Erythroblast (primary cell): ENCODE measurements at regions not wholly inside any gene's neighbourhood (a gene's known extent, or its start where the extent isn't known, plus 50 kb on each side); places are given as distances from the start of the nearest gene placed in this dataset.
"Not testable (repeated sequence)": the region's sequence is repeated elsewhere in the genome, so short reads cannot be mapped to it uniquely, and the experiment has no call there.

Source experiments
- DNase-seq, 2 experiments: peaks; one replicate each; lab custom pipeline; 2025; lab: John Stamatoyannopoulos, UW
- GATA1 ChIP-seq: IDR thresholded peaks from 2 replicates; pipeline ENCODE4 v1.6.1; 2011; ENCODE audit warnings: low read depth, mild to moderate bottlenecking, control low read depth, low read length, moderate library complexity
- POLR2A ChIP-seq: IDR thresholded peaks from 2 replicates; pipeline ENCODE4 v1.6.1; 2011; ENCODE audit warnings: mild to moderate bottlenecking, low read length

DNA sequence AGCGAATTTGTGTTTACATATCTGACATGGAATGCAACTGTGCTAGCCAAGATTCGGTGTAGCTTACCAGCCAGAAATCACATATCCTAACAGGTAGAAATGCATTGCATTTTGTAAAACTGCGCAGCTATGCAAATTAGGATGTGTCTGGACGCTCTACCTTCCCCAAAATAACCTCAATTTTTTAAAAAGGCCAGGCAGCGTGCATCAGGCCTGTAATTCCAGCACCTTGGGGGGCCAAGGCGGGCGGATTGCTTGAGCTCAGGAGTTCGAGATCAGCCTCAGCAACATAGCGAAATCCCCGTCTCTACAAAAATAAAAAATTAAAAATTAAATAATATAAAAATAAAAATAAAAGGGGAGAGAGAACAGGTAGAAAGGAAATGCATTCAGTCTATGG lies 305.0 kb downstream of the TYW1 start:
- no peak for DNase-seq

DNA sequence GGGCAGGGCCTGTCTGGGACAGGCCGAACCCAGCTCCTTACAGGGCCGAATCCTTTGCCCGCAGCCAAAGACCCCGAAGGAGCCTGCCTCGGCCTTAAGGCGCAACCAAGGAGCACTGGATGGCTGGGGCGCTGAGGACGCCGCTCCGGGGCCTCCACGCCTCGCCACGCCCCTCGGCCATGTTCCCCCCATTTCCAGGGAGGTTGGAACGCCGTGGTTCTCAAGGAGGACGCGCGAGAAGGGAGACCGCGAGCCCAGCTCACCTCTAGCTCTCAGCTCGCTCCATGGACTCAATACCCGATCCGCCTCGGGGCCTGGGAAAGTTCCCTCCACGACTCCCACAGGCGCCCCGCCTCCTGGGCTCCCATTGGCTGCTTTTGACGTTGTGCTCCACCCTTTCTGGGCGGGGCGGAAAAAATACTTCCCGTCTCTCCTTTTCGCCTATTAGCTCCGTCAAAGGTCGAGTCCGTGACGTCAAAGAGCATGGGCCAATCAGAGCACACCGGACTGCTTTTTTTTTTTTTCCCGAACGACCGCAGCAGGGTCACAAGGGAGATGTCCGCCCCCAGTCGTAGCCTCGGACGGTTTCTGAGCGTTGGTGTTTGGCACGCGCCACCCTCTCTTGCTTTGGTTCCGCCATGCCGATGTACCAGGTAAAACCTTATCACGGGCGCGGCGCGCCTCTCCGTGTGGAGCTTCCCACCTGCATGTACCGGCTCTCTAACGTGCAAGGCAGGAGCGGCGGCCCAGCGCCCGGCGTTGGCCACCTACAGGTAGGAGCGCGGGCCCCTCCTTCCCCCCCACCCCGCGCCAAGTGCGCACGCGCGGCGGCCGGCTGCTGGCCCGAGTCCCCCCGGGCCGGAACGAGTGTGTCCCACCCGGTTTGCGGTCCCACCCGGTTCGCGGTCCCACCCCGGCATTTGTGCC lies 305.7 kb downstream of the TYW1 start:
- DNase-seq: peak; percentile 98 to 99
- TF ChIP-seq POLR2A (peak; percentile 88), GATA1 (no peak)

More for the DNA sequence above, 305.0 kb downstream of the TYW1 start:
- TF ChIP-seq POLR2A: no peak

DNA sequence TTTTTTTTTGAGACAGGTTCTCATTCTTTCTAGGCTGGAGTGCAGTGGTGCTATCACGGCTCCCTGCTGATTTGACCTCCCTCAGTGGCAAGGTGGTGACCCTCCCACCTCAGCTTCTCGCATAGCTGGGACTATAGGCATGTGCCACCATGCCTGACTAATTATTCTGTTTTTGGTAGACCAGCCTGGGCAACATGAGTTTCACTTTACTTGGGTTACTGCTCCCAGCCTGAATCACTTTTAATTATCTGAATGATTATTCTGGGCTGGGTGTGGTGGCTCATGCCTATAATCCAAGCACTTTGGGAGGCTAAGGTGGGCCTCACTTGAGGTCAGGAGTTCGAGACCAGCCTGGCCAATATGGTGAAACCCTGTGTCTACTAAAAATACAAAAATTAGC lies 308.2 kb downstream of the TYW1 start:
- DNase-seq: not testable (repeated sequence)

DNA sequence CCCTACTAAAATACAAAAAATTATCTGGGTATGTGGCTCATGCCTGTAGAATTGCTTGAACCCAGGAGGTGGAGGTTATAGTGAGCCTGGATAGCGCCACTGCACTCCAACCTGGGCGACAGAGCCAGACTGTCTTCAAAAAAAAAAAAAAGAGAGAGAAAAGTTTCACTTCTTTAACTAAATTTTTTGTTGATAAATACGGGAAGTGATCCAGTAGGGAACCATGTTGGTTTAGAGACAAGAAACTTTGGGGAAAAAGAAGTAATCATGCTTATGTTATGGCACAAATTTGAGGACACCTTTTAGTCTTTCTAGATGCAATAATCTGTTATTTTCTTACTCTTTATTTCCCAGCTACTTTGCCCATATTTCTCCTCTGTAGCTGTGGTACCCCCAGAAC lies 309.7 kb downstream of the TYW1 start:
- no peak for TF ChIP-seq GATA1
- TF ChIP-seq POLR2A: no peak
- DNase-seq: no peak

DNA sequence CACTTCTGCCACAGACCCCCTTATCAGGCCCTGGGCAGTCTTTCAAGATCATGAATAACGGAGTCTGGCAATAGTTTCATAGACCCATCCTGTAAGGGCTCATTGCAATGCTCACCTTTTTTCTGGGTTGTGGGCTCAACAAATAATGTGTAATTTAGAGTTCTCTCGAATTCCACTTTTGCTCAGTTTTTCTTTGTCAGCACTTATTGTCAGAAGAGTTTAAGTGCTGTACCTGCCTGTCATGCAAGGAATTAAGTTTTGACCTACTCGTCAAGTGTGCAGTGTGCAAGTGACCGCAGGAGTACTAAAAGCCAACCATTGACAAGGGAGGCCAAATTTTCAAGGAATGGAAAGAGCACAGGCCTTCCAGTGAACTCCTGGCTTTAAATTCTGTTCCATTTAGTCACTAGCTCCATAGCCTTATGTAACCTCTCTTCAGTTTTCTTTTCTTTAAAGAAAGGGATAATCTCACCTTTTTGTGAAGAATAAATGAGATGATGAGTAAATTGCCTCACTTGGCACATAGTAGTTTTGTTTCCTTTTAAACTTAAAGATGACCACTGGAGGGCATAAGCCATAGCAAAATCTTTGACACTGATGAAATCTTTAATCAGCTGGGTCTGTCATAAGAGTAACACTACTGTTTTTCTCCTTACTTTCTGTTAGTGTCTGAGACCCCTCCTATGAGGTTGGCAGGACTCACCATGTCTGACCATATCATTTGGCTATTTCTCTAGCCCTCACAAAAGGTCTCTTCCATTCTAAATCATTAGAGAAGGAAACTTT lies 313.3 kb downstream of the TYW1 start:
- no peak for DNase-seq
- TF ChIP-seq GATA1: no peak
- TF ChIP-seq POLR2A: no peak

DNA sequence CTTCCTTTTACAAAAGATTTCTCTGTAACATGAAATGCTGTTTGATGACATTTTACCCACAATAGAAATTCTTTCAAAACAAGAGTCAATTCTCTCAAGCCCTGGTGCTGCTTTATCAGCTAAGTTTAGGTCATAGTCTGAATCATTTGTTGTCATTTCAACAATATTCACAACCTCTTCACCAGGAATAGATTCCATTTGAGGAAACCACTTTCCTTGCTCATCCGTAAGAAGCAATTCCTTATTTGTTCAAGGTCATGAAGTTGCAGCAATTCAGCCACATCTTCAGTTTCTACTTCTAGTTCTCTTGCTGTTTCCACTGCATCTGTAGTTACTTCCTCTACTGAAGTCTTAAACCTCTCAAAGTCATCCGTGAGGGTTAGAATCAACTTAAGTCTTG lies 315.3 kb downstream of the TYW1 start:
- no peak for TF ChIP-seq POLR2A
- no peak for TF ChIP-seq GATA1
- DNase-seq: no peak

DNA sequence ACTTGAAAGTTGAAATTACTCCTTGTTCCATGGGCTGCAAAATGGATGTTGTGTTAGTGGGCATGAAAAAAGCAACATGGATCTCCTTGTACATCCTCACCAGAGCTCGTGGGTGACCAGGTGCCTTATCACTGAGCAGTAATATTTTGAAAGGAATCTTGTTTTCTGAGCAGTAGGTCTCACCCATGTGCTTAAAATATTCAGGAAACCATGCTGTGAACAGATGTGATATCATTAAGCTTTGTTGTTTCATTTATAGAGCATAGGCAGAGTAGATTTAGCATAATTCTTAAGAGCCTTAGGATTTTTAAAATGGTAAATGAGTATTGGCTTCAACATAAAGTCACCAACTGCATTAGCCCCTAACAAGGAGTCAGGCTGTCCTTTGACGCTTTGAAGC lies 316.6 kb downstream of the TYW1 start:
- TF ChIP-seq POLR2A (no peak), GATA1 (no peak)
- no peak for DNase-seq

DNA sequence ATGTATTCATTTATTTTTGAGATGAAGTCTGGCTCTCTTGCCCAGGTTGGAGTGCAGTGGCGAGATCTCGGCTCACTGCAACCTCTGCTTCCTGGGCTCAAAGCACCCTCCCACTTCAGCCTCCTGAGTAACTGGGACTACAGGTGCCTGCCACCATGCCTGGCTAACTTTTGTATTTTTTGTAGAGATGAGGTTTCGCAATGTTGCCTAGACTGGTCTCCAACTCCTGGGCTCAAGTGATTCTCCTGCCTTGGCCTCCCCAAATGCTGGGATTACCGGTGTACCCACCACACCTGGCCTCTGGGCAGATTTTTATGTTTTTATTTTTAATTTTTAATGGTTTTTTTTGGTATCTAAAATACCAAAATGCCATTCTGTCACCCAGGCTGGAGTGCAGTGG lies 320.3 kb downstream of the TYW1 start:
- not testable (repeated sequence) for DNase-seq

DNA sequence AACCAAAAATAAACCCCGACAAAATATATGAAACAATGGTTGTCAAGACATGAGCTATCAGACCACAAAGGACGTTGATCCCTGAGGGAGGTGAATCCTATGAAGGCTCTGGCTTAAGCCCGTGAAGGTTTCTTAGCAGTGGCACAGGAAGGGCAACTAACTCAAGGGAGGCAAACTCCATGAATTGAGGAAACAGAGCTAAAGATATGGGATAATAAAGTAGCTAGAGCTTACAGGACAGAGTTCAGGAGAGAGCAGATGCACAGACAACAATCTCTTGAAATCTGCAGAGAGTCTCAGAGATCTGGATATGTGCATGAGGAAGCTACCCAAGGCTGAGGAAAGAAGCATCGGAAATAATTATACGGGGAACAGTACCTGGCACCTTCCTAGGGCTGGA lies 331.6 kb downstream of the TYW1 start:
- not testable (repeated sequence) for DNase-seq

DNA sequence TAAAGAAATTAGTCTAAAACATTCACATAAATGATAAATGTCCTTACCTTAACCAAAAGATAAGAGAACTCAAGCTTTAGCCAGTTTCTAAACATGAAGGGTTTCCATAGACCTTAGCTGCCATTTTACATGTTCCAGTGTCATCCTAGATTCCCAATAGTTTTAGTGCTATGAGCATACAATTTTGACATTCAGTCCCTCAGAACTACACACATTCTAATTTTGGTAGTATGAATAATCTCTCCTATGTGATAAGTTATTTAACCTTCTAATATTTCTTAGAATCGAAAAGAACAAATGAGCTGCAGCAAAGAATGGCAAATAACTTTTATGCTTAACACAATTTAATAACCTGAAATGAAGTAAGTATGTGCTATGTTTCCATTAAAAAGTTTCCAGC lies 338.5 kb downstream of the TYW1 start:
- not testable (repeated sequence) for DNase-seq

DNA sequence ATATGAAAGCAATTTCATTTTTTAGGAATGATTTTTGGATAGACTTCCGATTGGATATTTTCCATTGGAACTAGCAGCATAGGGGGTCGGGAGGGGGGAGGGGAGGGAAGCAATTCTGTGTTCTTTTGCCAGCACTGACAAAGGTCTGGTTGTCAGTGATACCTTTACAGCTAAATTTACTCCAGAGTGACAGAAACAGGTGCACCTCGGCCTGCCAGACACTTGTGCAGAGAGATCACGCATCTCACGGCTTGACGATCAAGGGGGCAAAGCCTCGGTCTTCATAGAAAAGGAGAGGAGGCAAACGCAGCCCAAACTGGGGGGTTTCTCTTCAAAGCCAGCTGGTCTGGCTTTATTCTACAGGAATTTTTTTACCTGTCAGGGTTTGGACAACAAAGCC lies 339.0 kb downstream of the TYW1 start:
- DNase-seq: not testable (repeated sequence)

DNA sequence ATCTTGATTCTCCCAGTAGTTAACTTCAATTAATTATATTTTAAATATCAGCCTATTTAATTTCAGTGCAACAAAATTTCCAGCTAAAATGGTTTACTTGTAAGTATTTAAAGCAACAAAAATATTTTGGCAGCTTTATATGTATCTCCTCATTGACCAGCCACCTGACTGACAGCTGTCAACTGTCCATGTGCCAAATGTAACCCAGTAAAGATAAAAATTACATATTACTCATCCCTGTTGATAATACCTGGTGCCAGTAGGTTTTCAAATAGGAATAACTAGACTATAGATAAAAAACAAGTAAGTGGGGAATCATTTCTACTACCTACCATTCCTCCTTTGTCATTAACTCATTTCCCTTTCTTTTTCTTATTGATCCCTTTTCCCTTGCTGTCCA lies 341.9 kb downstream of the TYW1 start:
- DNase-seq: not testable (repeated sequence)

DNA sequence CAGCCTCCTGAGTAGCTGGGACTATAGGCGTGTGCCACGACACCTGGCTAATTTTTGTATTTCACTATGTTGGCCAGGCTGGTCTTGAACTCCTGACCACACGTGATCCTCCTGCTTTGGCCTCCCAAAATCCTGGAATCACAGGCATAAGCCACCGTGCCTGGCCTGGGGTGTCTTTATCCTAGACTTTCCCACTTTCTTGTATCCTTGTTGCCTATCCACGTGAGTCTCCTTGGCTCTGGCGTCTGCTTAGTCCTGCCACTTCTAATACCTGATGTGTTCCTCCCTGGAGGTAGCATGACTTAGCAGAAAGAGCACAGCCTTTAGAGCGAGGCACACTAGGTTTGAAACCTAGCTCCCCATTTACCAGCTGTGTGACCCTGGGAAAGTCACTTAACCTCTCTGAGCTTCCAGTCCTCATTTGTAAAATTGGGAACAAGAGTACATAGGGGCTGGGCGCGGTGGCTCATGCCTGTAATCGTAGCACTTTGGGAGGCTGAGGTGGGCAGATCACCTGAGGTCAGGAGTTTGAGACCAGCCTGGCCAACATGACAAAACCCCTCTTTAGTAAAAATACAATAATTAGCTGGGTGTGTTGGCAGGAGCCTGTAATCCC lies 344.6 kb downstream of the TYW1 start:
- TF ChIP-seq GATA1: no peak
- TF ChIP-seq POLR2A: no peak
- no peak for DNase-seq

DNA sequence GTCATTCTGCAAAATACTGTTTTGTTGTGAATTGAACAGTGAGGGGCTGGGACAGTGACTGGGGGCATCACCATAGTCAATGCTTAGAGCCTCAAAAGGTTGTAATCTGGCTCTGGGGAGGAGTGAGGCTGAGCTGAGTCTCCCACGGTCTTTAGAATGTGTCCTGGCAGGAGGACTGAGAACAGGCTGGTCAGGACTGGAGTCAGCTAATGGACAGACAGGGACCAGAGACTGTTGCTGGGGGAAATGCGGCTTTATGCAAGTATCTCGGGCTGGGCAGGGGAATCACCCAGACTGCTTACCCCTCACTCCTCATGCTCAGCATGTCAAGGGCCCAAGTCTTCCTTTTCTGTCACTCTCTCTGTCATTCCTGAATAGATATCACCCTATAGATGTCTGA lies 346.5 kb downstream of the TYW1 start:
- no peak for TF ChIP-seq POLR2A
- no peak for TF ChIP-seq GATA1

DNA sequence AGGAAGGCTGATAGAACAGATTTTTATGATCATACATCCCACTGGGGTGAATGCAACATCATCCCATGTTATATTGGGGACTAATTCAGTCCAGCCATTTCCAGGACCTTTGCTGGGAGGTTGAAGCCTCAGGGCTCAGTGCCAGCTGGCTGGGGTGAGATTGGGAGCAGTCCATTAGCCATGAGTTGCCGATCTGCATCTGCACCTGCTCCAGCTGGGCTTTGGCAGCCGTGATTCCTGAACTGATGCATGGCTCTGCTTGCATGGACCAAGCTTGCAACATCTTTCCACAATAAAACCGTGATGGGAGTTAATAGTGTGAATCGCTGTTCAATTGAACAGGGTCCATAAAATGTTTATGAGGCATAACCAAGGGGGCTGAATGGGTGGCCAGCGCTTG lies 346.9 kb downstream of the TYW1 start:
- no peak for TF ChIP-seq POLR2A
- no peak for TF ChIP-seq GATA1

More for the DNA sequence above, 346.5 kb downstream of the TYW1 start:
- DNase-seq: no peak

More for the DNA sequence above, 346.9 kb downstream of the TYW1 start:
- DNase-seq: no peak
